ENCODE measurements at regions not wholly inside any gene's neighbourhood (a gene's known extent, or its start where the extent isn't known, plus 50 kb on each side); places are given as distances from the start of the nearest gene placed in this dataset.

- no peak for DNase-seq (ENCODE audit: low read depth in 4 of 4, low spot score in 3 of 4)
These were observed 807.6 kb downstream of the UQCRFS1 start for GRCh38 chr19:28405346-28405742.

GRCh38 chr19:28404472-28404871, 808.5 kb downstream of the UQCRFS1 start:
- DNase-seq (ENCODE audit: low read depth in 4 of 4, low spot score in 3 of 4): no peak

- no peak for DNase-seq (ENCODE audit: low read depth in 4 of 4, low spot score in 3 of 4)
These were observed 809.3 kb downstream of the UQCRFS1 start for GRCh38 chr19:28403690-28404089.

- DNase-seq (ENCODE audit: low read depth in 4 of 4, low spot score in 3 of 4): no peak
These were observed 810.2 kb downstream of the UQCRFS1 start for GRCh38 chr19:28402701-28403290.

- DNase-seq (ENCODE audit: low read depth in 4 of 4, low spot score in 3 of 4): no peak
These were observed 811.1 kb downstream of the UQCRFS1 start for GRCh38 chr19:28401739-28402424.

GRCh38 chr19:28400953-28401671, 811.8 kb downstream of the UQCRFS1 start:
- DNase-seq (ENCODE audit: low read depth in 4 of 4, low spot score in 3 of 4): no peak

- DNase-seq (ENCODE audit: low read depth in 4 of 4, low spot score in 3 of 4): no peak
These were observed 813.8 kb downstream of the UQCRFS1 start for GRCh38 chr19:28399187-28399586.

- DNase-seq (ENCODE audit: low read depth in 4 of 4, low spot score in 3 of 4): no peak
These were observed 815.2 kb downstream of the UQCRFS1 start for GRCh38 chr19:28397800-28398199.

- no peak for DNase-seq (ENCODE audit: low read depth in 4 of 4, low spot score in 3 of 4)
These were observed 815.6 kb downstream of the UQCRFS1 start for GRCh38 chr19:28397306-28397705.

GRCh38 chr19:28396287-28396831, 816.6 kb downstream of the UQCRFS1 start:
- DNase-seq (ENCODE audit: low read depth in 4 of 4, low spot score in 3 of 4): no peak

GRCh38 chr19:28394725-28395124, 818.2 kb downstream of the UQCRFS1 start:
- no peak for DNase-seq (ENCODE audit: low read depth in 4 of 4, low spot score in 3 of 4)

GRCh38 chr19:28393574-28394336, 819.2 kb downstream of the UQCRFS1 start:
- DNase-seq (ENCODE audit: low read depth in 4 of 4, low spot score in 3 of 4): no peak

GRCh38 chr19:28388988-28389387, 824.0 kb downstream of the UQCRFS1 start:
- DNase-seq (ENCODE audit: low read depth in 4 of 4, low spot score in 3 of 4): no peak

- no peak for DNase-seq (ENCODE audit: low read depth in 4 of 4, low spot score in 3 of 4)
These were observed 825.4 kb downstream of the UQCRFS1 start for GRCh38 chr19:28387507-28387906.

- no peak for DNase-seq (ENCODE audit: low read depth in 4 of 4, low spot score in 3 of 4)
These were observed 826.5 kb downstream of the UQCRFS1 start for GRCh38 chr19:28386470-28386869.

- DNase-seq (ENCODE audit: low read depth in 4 of 4, low spot score in 3 of 4): no peak
These were observed 826.9 kb downstream of the UQCRFS1 start for GRCh38 chr19:28386066-28386465.

- DNase-seq (ENCODE audit: low read depth in 4 of 4, low spot score in 3 of 4): no peak
These were observed 835.9 kb downstream of the UQCRFS1 start for GRCh38 chr19:28377077-28377476.

GRCh38 chr19:28374971-28375370, 838.0 kb downstream of the UQCRFS1 start:
- no peak for DNase-seq (ENCODE audit: low read depth in 4 of 4, low spot score in 3 of 4)

- no peak for DNase-seq (ENCODE audit: low read depth in 4 of 4, low spot score in 3 of 4)
These were observed 840.2 kb downstream of the UQCRFS1 start for GRCh38 chr19:28372576-28373247.

- DNase-seq (ENCODE audit: low read depth in 4 of 4, low spot score in 3 of 4): no peak
These were observed 845.8 kb downstream of the UQCRFS1 start for GRCh38 chr19:28367146-28367545.
